Skin epidermis (tissue), 12 donors: ENCODE measurements at regions not wholly inside any gene's neighbourhood (a gene's known extent, or its start where the extent isn't known, plus 50 kb on each side); places are given as distances from the start of the nearest gene placed in this dataset.
"Not testable (repeated sequence)": the region's sequence is repeated elsewhere in the genome, so short reads cannot be mapped to it uniquely, and the experiment has no call there.

ENCODE experiments used
- H3K27ac ChIP-seq, 21 experiments: fragments of 200-600 bp; sonication (generic) in 11 of 21; one replicate each; pipeline ENCODE4 v1.5.0; 2020; ENCODE audit warnings: mild to moderate bottlenecking in 3 of 21, inconsistent platforms in 2 of 21, moderate library complexity in 2 of 21
- H3K4me3 ChIP-seq, 7 experiments: fragments of 200-600 bp; sonication (generic) in 2 of 7; one replicate each; pipeline ENCODE4 v1.5.0; 2020; ENCODE audit warnings: inconsistent platforms in 2 of 7, mild to moderate bottlenecking in 2 of 7, moderate library complexity in 1 of 7

GRCh38 chr10:2899246-2899951 is 167.9 kb upstream of the PFKP start:
- no peak overlapping the region for H3K4me3 ChIP-seq

GRCh38 chr10:2898509-2898860 is 168.9 kb upstream of the PFKP start:
- H3K4me3 ChIP-seq, result no peak overlapping the region
- H3K27ac ChIP-seq, result no peak overlapping the region

More at GRCh38 chr10:2899246-2899951, 167.9 kb upstream of the PFKP start:
- no peak overlapping the region for H3K27ac ChIP-seq

DNA sequence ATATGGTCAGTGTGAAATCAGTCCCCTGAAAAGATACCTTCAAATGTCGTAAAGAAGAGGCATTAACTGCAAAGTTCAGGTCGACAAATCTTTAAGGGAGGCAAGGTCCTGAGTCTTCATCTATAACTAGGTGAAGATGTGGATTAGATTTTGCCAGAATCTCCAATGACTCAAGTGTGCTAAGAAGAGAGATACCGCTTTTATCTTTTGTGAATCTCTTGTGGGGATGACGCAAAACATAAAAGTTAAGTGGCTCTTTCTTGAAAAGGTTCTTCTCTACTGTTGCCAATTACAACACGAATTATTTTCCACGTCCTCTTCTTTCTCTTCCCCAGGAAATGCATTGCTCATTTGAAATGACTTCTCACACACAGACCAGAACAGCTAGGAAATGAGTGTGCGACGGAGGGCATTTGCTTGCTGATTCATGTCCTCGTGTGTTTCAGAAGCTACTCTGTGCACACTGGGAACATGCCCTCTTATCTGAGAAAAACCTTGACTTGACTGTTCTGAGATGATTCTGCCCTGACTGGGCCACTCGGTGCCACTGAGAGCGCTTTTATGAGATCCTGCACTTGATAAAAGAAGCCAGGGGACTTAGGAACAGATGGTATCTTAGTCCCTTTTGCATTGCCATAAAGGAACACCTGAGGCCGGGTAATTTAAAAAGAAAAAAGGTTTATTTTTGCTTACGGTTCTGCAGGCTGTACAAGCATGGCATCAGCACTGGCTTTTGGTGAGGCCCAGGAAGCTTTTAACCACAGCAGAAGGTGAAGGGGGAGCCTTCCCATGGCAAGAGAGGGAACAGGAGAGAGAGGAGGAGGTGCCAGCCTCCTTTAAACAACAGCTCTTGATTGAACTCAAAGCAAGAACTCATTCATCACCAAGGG is 169.5 kb upstream of the PFKP start:
- no peak overlapping the region for H3K4me3 ChIP-seq
- no peak overlapping the region for H3K27ac ChIP-seq

DNA sequence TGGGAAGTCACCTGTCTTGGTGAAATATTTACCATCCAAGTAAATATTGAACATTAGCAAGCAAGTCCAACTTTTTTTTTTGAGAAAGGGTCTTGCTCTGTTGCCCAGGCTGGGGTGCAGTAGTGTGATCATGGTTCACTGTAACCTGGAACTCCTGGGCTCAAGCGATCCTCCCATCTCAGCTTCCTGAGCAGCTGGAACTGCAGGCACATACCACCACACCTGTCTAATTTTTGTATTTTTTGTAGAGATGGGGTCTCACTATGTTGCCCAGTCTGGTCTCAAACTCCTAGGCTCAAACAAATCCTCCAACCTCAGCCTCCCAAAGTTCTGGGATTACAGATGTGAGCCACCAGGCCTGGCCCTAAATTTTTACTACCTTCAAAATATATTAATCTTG is 171.0 kb upstream of the PFKP start:
- not testable (repeated sequence) for H3K4me3 ChIP-seq, H3K27ac ChIP-seq

DNA sequence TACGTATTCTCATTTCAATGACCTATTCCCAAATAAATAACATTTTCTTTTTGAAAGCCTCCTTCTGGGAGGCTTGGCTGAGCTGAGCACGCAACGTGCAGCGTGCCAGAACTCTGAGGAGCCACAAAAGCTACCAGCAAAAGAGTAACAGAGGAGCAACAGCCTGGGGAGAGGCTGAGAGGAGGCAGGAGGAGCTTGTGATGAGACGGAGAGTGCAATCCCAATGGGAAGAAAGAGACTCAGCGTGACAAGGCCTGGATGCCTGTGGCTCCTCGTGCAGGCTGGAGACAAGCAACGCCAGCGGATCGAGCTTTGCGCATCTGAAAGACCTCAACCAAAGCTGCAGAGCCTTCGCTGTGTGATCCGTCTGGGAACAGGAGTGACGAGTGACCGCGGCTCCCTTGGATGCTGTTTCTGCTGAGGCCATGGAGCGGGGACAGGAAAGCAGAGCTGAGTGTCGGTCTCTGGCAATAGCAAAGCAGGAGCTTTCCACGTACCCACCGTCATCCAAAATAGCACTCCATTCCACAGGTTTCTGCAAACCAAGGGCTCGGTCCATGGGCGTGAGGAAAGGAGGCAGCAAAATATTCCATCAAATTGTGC is 171.7 kb upstream of the PFKP start:
- H3K27ac ChIP-seq, result no peak overlapping the region
- H3K4me3 ChIP-seq, result no peak overlapping the region

DNA sequence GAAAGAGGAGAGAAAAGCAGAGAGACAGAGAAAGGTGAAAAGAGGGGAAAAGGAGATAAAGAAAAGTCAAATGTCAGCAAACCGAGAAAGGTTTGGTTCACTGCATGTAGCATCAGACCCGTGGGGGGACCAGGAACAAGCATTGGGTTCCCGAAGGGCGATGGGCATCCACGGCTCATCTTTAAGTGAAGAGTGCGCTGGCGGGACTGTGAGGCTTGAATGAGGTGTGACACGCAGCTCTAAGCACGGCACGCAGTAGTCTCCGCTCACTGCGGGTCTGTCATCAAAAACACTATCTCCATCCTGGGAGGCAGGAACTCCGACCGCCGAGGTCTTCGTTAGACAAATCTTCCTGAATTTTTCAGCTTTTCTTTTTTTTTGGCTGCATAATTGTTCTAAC is 173.4 kb upstream of the PFKP start:
- H3K4me3 ChIP-seq, result no peak overlapping the region

DNA sequence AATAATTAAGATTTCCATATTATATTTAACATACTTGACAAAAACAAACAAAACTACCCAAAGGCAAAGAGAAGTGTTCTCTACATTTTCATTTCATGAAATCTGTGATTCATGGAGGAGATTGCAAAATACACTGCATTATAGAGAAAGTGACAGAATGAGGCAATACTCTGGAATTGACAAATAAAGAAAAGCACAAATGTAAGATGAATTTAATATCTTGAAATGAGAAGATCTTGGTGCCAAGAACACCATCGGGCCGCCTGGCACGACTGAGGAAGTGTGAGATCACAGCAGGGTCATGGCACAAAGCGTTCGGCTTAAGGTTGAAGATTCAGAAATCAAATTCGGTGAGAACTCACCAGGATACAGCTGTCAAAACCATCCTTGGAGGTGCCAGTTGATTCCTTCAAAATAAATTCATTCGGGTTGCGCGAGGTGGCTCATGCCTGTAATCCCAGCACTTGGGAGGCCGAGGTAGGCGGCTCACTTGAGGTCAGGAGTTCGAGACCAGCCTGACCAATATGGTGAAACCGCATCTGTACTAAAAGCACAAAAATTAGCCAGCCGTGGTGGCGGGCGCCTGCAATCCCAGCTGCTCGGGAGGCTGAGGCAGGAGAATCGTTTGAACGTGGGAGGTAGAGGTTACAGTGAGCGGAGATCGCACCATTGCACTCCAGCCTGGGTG is 174.0 kb upstream of the PFKP start:
- Histone ChIP-seq H3K4me3 (no peak overlapping the region), H3K27ac (no peak overlapping the region)

More for the DNA sequence above, 173.4 kb upstream of the PFKP start:
- no peak overlapping the region for H3K27ac ChIP-seq

GRCh38 chr10:2891770-2892124 is 175.6 kb upstream of the PFKP start:
- H3K27ac ChIP-seq, result no peak overlapping the region

DNA sequence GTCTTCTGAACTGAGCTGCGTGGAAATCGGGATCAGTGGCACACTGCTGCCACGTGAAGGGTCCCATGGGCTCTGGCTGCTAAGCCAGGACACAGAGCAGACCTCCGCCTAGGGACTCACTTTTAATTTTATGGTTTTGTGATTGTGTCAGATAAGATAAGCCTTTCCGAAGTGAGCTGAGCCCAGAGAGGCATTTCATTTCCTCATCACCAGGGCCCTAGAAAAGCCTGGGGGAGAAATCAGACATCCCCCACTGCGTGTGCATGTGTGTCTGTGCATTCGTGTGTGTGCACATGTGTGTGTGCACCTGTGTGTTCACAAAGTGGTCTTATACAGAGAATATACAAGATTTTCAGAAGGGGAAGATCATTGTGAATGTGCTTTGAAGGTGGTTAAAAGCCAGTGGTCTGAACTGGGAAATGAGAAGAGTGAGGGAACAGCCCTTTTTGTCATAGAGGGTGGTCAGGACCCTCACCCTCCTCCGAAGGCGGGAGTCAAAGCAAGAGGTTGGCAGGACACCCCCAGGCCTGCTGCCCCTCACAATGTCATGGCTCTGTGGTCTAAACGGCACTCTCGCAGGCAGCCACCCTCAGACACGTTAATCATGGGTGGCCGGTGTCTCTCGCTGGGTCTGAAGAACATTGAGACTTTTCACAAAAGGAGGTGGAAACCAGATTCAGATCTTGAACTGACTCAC is 176.1 kb upstream of the PFKP start:
- H3K27ac ChIP-seq, result no peak overlapping the region

More at GRCh38 chr10:2891770-2892124, 175.6 kb upstream of the PFKP start:
- no peak overlapping the region for H3K4me3 ChIP-seq

DNA sequence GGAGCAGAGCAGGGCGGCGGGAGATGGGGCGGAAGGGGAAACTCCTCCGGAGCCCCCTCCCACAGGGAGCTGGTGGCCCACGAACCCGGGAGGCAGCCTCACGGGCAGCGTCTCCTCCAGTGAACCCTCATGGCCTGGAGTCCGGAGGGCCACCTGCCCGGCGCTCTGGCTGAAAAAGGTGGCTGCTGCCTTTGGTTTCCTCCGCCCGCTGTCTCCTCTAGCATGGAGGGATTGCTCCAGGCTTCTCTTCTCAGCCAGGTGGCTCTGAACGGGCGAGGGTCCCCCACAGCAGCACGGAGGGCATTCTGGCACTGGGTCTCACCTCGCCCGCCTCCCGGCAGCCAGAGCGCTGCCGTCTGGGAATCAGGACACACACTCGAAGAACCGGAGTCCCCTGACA is 177.3 kb upstream of the PFKP start:
- Histone ChIP-seq H3K4me3 (no peak overlapping the region), H3K27ac (no peak overlapping the region)

More for the DNA sequence above, 176.1 kb upstream of the PFKP start:
- no peak overlapping the region for H3K4me3 ChIP-seq

- no peak overlapping the region for H3K4me3 ChIP-seq
These were observed 178.8 kb upstream of the PFKP start for GRCh38 chr10:2888403-2889004.

DNA sequence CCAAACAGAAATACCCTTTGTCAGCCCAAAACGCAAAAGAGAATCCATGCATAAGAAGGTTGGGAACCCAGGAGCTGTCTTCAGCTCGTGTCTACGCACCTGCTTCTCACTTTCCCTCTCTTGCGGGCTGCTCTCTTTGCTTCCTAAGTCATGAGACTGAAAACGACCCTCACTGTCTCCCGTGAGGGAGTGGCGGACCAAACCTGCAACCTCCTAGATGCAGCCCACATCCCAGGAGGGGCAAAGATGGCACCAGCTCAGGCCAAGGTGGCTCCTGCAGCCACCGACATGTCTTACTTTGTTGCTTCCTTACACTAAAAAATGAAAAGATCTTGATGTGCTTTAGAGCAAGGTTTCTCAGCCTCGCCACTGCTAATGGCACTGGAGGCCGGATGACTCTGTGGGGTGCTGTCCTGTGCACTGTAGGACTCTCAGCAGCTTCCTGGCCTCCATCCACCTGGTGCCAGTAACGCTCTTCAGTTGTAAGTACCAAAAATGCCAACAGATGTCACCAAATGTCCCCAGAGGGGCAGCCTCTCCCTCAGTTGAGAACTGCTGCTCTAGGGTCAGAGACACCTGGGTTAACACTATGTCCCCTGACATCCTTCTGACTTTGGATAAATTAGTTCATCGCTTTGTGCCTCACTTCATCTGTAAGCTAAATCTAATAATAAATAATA is 179.8 kb upstream of the PFKP start:
- no peak overlapping the region for H3K4me3 ChIP-seq
- no peak overlapping the region for H3K27ac ChIP-seq

More at GRCh38 chr10:2888403-2889004, 178.8 kb upstream of the PFKP start:
- no peak overlapping the region for H3K27ac ChIP-seq

DNA sequence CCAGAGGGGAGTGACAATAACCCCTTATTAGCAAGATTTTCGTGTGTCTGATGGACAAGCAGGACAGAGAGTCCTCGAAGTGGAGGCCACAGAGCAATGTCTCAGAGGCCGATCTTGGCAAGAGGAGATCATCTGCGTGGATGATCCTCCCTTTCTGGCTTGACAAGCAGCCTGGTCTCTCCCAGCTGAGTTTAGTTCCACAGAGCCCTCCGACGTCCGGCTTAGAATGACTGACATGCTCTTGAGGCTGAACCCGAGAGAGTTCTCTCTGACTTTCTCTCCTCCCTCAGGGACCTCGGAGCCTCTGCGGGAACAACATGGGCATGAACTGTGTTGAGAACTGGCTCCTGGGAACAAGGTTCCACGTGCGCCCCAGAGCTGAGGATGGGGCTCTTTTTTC is 180.7 kb upstream of the PFKP start:
- no peak overlapping the region for H3K27ac ChIP-seq
- no peak overlapping the region for H3K4me3 ChIP-seq

GRCh38 chr10:2885288-2886278 is 181.8 kb upstream of the PFKP start:
- Histone ChIP-seq H3K27ac (no peak overlapping the region), H3K4me3 (no peak overlapping the region)

- not testable (repeated sequence) for H3K4me3 ChIP-seq, H3K27ac ChIP-seq
These were observed 183.3 kb upstream of the PFKP start for GRCh38 chr10:2883983-2884540.

DNA sequence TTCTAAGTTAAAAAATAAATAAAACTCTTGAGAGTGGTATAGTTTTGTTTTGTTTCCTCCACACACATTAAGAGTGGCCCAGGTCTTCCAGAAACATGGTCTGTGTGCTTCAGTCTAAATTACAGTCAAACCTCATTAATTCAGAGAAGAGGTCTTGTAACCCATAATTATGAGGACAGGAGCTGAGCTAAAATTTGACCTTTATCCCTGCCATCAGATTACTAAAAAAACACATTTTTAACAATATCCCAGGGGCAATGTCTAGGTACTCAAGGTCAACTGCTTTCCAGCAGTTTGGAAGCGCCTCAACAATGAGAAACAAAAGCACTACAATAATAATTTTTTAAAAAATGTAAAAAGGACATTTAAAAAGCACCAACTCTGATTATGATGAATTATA is 184.1 kb upstream of the PFKP start:
- Histone ChIP-seq H3K27ac (no peak overlapping the region), H3K4me3 (no peak overlapping the region)

DNA sequence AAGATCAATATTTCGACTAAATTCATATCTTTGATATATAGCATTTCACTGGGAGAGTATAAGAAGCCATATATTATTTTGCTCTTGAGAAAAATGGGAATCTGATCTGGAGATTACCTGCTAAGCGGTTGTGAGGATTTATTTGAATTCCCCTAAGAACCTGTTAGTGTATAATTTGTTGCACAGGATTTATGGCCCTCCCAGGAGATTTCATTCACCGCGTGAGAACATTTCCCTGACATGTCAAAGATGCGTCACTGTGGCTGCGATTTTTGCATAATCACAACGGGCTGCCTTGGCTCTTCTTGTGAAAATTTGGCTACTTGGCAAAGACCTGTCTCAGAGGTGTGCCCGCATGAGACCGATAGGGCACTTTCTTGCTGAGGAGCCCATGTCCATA is 184.7 kb upstream of the PFKP start:
- H3K4me3 ChIP-seq, result no peak overlapping the region
- H3K27ac ChIP-seq, result no peak overlapping the region
